HG03280 (cell line): ENCODE measurements at regions not wholly inside any gene's neighbourhood (a gene's known extent, or its start where the extent isn't known, plus 50 kb on each side); places are given as distances from the start of the nearest gene placed in this dataset.

Experiments
- ATAC-seq: cut with Tn5 transposase; IDR thresholded peaks from one replicate; pipeline ENCODE4 v1.9.1; 2021; ENCODE audit warnings: mild to moderate bottlenecking, moderate library complexity; ENCODE audit not compliant: unreplicated experiment

DNA sequence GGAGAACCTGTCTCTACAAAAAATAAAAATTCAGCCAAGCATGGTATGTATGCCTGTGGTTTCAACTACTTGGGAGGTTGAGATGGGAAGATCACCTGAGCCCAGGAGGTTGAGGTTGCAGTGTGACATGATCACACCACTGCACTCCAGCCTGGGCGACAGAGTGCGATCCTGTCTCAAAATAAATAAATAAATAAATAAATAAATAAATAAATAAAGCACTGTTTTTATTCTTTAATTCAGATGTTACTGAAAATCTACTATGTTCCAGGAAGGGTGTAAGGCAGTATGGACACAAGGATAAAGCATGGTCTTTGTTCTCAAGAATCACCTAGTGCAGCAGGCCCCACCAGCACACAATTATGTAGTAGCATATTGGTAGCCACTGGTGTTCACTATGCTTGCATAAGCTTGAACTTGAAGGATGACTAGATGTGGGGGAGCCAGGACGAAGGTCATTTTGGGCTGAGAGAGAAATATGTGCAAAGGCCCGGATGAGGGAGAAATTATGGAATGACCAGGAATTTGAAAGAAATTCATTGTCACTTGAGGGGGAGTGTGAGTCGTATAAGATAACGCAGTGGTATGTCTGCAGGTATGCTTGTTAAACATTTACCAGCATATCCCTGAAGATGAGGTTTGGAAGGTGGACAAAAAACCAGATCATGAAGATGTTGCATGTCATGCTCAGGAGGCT is 70.2 kb upstream of the CD180 start:
- ATAC-seq = no peak

DNA sequence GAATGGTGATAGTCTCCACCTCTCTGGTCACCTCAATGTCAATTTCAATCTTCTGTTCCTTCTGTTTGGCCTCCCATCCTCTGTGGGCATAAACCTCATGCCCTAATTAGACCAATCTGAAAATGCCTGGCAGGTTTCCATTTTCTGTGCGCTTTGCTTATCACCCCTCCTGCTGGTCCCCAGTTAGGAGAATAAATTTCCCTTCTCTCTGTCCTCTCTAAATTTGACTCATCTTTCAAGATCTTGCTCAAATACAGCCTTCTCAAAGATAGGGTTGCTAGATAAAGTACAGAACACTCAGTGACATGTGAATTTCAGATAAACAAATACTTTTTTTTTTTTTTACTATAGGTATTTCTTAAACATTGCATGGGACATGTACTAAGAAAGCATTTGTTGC is 69.4 kb upstream of the CD180 start:
- no peak for ATAC-seq

DNA sequence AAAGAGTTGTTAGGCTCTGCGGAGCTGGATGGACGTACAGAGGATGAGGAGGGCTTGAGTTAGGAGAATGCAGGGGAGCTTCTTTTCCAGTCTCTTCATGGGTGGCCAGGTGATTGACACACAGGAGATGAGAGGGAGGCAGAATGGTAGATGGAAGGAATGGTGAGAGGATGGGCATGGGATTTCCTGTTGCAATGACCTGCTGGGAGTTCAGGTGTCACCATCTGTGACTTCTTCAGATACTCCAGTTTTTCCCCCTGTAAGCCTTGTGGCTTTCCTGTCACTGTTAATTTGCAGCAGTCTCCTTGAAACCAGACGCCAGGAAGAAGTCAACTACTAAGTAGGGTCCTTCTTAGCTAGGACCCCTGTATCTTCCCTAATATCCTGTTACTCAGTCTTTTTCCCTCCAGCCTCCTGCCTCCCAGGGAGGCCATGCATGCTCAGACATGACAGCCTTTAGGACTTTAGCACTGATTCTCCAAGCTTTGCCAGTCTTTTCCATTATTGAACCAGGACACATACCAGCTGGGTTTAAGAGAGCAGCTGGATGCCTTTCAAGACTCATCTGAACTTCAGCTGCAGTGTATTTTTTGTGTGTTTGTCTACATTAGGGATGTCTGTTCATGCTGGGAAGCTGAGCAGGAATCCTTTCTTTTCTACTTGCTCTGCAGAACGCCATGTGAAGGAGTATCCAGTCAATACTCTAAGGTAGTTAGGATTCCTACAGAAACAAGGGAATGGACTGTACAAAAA is 67.2 kb upstream of the CD180 start:
- no peak for ATAC-seq

- ATAC-seq = no peak
These were observed 66.4 kb upstream of the CD180 start for GRCh38 chr5:67262956-67263355.

- no peak for ATAC-seq
These were observed 65.6 kb upstream of the CD180 start for GRCh38 chr5:67262206-67262605.

DNA sequence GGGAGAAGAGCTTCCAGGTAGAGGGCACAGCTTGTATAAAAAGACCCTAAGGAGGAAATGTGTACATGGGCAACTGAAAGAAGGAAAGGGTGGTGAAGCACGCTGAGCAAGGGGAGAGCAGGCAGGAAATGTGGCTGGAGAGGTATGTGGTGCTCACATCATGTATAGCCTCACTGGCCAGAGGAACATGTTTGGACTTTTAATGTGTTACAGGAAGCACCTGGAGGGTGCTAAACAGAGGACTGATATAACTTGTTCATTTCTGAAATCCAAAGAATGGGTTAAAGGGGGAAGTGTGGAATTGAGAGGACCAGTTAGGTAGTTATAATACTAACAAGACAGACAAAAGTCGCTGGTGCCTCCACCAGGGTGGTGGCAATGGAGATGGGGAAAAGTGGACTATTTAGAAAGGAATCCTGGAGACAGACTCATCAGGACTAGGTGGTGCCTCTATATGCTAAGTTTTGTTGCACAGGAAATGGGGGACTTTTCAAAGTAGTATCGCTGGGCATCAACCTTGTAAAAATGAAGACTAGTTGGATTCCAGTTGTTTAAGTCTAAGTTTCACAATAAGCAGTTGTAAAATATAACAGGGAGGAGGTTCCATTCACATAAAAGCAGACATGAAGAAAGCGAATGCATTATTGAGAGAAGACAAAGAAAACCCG is 63.1 kb upstream of the CD180 start:
- no peak for ATAC-seq

DNA sequence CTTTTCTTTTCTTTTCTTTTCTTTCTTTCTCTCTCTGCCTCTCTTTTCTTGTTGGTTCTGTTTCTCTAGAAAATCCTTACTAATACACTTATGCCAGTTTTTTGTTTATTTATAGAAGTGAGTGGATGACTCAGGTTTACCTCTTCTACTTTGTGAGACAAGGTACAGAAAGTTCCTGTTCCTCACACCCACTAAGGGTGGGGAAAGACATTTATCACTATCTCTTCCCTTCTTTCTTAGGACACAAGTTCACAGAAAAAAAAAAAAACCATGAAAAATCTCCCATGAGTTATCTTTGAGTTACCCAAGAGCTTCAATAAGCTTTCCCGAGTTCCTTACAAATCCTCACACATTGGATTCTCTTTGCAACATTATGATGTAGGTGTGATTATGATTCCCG is 60.9 kb upstream of the CD180 start:
- ATAC-seq = no peak

DNA sequence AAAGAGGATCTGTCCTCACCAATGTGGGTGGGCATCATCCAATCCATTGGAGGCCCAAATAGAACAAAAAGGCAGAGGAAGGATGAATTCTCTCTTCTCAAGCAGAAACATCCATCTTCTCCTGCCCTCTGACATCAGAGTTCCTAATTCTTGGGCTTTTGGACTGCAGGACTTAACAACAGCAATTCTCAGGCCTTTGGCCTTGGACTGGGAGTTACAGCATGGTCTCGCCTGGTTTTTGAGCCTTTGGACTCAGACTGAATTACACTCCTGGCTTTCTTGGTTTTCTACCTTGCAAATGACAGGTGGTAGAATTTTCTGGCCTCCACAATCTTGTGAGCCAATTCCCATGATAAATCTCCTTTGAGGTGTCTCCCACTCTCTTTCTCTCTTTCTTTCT is 60.5 kb upstream of the CD180 start:
- no peak for ATAC-seq

- no peak for ATAC-seq
These were observed 59.3 kb upstream of the CD180 start for GRCh38 chr5:67255881-67256280.

- ATAC-seq = no peak
These were observed 57.3 kb upstream of the CD180 start for GRCh38 chr5:67253911-67254310.

DNA sequence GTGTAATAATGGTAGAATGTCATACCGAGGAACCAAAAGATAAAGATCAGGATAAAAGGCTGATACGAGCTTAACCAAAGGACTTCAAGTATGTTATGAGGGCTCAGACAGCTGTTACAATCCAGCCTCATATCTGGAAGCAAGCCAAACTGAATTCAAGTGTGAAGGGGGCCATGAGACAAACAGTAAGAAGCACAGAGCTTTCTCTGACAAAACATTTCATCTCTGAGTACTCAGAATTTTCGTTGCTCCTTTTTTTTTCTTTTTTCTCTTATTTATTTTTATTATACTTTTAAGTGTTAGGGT is 52.9 kb upstream of the CD180 start:
- no peak for ATAC-seq

GRCh38 chr5:67248703-67249589 is 52.3 kb upstream of the CD180 start:
- ATAC-seq = no peak

DNA sequence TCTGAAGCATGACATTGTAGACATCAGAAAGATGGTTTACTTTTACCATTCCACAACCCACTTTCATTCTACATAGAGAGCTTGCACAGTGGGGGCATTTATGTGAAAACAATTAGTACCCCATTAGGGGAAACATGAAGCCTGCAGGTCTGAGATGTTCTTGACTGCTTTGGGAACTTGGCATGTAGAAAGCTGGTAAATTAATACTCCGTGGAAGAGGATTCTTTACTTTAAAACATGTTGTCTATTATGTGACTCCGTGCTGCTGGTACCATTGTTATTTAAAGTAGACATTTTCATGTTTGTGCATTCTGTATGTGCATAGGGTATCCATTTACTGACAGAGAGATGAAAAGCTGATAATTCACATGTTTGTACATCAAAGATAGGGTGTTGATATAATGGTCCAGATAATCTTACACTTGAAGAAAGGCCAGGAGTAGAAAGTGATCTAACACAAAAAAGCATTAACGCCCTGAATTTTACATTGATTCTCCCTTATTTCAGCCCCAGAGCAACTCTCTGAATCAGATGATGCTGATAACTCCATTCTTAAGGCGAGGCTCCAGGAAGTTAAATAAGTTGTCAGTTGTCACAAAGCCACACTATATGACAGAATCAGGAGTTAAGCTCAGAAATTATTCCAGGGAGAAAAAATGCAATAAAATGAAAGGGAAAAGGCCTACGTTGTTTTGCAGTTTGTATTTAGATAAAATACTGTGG is 50.1 kb upstream of the CD180 start:
- ATAC-seq = no peak
